ENCODE measurements at regions not wholly inside any gene's neighbourhood (a gene's known extent, or its start where the extent isn't known, plus 50 kb on each side); places are given as distances from the start of the nearest gene placed in this dataset.
"Not testable (repeated sequence)": the region's sequence is repeated elsewhere in the genome, so short reads cannot be mapped to it uniquely, and the experiment has no call there.

- no peak for DNase-seq
These were observed 465.8 kb downstream of the ZIC3 start for GRCh38 chrX:138031715-138032114.

DNA sequence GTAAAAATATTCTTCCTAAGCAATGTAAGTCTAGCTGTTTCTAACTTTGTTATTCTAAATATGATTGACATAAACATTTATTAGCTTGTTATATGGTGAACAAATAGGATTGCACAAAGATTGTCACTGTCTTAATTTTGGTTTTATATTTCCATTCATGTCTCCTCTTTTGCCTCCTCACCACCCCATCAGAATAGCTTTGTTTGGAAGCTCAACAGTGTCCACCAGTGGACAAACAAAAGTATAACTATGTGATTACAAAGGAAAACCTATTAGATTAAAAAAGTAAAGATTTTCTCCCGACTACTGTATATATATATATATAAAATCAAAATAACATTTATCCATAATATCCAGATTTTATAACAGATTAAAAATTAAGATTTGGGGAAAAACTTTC is 468.2 kb downstream of the ZIC3 start:
- peak; percentile 67 for DNase-seq

DNA sequence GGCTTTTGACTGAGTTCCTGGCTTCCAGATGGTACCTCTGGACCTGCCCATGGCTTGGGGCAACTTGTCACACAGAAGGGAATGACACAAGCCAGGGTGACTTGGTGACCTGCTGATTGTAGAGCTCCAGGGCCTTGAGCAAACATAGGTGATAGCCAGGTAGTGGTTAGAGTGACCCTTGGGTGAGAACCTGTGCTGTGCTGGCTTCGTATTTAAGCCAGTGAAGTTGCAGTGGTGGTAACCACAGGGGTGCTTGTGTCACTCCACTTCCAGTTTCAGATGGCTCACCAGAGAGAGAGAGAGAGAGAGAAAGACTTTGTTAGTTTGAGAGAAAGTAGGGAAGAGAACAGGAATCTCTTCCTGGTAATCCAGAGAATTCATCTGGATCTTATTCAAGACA is 471.6 kb downstream of the ZIC3 start:
- DNase-seq: no peak

GRCh38 chrX:138057883-138058282 is 492.0 kb downstream of the ZIC3 start:
- DNase-seq: no peak

DNA sequence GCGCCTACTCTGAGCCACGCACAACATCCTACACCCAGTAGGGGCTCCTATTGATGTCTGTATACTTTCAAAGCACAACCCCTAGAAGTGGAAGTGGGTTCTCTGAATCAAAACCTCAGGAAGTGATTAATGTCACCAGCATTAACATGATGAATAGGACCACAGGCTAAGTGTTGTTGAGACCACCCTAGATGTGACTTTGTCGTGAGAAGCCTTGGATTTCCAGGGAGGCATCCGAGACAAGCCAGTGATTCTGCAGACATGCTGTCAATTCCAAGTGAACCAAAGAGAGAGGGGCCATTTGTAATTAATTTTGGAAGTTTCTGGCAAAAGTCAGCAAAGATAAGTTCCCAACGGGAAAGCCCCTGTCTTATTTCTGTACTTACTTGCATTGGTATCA is 493.0 kb downstream of the ZIC3 start:
- no peak for DNase-seq

DNA sequence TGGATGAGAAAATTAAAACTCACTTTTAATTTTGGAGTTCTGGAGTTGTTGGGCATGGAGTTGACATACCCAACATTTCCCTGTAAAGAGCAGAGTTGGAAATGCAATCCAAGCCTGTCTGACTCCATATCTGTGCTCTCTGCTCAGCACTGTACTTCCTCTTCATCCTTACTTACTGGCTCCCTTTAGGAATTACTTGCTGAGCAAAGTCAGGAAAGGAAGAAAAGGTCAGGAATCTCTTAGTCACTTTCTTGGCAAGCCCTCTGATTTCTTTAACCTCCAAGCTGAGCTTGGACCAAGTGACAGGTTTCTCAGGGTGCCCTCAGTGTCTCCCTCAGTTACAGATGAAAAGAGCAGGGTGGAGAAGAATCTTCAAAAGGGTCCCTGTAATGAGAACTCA is 501.5 kb downstream of the ZIC3 start:
- DNase-seq: no peak

DNA sequence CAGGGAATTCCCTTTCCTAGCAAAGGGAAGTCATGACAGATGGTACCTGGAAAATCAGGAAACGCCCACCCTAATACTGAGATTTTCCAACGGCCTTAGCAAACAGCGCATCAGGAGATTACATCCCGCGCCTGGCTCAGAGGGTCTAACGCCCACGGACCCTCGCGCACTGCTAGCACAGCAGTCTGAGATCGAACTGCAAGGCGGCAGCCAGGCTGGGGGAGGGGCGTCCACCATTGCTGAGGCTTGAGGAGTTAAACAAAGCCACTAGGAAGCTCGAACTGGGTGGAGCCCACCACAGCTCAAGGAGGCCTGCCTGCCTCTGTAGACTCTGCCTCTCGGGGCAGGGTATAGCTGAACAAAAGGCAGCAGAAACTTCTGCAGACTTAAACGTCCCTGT is 507.7 kb downstream of the ZIC3 start:
- no peak for DNase-seq

- no peak for DNase-seq
These were observed 516.3 kb downstream of the ZIC3 start for GRCh38 chrX:138082251-138082650.

GRCh38 chrX:138082896-138083295 is 517.0 kb downstream of the ZIC3 start:
- peak; percentile 4 for DNase-seq

DNA sequence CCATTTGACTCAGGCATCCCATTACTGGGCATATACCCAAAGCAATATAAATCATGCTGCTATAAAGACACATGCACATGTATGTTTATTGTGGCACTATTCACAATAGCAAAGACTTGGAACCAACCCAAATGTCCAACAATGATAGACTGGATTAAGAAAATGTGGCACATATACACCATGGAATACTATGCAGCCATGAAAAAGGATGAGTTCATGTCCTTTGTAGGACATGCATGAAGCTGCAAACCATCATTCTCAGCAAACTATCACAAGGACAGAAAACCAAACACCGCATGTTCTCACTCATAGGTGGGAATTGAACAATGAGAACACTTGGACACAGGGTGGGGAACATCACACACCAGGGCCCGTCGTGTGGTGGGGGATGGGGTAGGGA is 545.0 kb downstream of the ZIC3 start:
- DNase-seq: not testable (repeated sequence)

DNA sequence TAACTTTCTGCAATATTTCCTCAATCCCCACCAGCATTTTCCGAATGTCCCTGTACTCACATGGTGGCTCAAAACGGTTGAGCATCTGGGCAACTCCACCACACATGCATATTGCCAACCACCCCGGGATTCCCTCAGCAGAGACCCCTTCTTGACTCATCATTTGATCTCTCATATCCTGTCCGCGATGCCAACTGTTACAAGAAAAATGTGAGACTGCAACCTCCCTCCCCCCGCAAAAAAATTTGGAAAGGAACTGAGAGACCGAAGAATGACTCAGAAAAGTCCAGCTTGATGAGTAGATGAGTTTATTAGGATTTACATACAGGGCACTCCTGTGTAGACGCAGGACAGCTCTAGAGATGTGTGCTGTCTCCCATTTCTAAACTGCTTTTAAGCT is 561.4 kb downstream of the ZIC3 start:
- no peak for DNase-seq

DNA sequence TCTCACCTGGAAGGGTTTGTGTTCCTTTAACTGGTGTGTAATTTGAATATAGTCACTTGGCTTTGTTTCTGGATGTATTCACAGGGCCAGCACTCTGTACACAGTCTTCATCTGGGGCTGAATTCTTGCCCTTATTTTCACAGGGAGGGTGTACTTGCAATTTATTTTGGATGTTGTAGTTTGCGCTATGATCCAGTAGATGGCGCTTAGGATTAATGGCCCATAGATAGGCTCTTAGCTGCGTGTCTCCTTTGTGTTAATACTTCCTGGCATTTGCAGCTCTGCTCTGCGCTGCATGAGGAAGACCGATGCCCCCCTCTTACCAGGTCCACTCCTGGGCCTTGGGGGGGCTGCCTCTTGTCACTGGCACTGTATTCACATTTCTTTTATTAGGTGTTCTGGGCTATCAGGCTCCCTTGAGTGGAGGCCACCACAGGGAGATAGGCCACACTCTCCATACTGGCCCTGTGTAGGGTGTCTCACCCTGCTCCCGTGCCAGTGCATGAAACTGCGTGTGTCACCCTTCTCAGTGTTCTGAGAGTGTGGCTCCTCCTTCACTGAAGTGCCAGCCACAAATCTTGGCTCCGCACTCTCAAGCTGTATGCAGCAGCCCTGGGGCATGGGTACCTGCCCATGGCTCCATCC is 562.2 kb downstream of the ZIC3 start:
- DNase-seq: peak; percentile 71

DNA sequence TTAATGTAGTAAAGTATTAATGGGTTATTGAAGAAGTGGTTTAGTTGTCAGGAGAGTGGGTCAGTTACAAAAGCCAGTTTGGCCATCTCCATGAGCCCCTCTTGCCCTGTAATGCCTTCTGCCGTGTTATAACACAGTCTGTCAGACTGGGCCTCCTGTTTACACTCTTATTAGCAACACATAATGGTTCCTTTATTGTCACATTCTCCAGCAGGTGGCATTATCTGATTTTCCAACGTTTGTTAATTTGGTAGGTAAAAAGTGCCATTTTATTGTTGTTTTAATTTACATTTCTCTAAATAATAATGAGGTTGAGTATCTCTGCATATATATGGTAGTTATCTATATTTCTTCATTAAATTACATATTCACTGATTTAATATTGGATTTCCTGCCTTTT is 560.8 kb downstream of the FGF13 start:
- peak; percentile 46 for DNase-seq

DNA sequence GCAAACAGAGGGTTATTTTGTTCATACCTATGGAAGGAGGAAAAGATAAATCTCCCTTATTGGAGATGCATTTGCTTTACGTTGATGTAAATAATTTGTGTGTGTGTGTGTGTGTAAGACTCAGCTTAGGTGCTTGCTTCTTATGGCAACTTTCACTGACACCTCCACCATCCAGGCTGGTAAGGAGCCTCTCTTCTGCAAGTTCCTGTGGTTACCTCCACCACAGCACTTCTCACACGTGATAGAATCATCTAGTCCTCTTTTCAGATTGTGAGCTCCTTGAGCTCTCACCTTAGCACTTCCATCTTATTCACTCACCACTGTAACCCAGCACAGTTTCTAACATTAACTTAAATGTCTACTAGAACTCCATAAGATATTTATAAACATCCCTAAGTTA is 553.7 kb downstream of the FGF13 start:
- no peak for DNase-seq

DNA sequence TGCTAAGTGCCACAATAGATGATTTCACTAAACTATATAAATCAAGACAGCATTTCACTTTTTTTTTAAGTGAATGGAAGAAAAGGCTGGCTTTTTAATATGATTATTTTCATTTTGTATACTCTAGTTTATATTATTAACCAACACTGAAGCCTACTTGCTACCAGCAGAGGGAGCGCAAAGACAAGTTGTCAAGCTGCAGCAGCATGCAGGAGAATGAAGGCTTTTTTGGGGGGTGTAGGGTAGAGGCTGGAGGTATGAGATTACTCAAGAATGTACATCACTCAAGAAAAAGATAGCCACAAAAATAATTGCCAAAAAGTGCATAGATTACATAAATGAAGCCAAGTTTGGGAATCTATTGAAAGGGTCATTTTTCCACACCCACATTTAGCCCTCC is 519.5 kb downstream of the FGF13 start:
- peak; percentile 74 for DNase-seq

GRCh38 chrX:138229718-138230117 is 481.8 kb downstream of the FGF13 start:
- DNase-seq: no peak

GRCh38 chrX:138240266-138240665 is 471.3 kb downstream of the FGF13 start:
- no peak for DNase-seq

DNA sequence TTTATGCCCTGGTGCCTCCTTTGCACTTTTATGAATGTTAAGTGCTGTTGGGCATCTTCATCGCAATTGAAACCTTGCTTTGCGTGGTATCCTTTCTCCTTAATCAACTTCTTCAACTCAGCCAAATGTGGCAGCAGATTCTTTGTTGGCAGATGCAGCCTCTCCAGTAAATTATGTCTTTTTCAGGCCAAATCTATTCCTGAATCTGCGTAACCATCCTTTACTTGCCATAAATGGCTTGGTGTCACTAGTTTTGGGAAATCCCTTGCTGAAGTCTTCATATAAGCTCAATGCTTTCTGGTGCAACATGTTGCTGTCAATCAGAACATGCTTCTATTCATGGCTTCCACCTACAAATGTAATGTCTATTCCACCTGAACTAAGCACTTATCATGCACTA is 457.5 kb downstream of the FGF13 start:
- DNase-seq: no peak

DNA sequence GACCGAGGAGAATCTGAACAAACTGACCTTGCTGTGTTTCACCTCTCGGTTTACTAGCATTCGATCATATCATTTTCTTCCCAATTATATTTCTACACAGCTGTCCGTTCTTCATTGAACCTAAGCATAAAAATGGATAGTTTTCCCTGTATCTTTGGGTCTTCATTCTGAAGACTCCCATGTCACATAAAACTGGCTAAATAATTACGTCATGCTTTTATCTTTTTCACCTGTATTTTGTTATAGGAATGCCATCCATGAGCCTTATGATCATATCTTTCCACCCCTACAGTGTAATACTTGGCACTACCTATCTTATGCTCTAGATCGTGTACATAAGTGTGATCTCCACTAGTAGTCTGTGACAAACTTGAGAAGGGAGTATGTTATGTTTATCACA is 456.1 kb downstream of the FGF13 start:
- no peak for DNase-seq

DNA sequence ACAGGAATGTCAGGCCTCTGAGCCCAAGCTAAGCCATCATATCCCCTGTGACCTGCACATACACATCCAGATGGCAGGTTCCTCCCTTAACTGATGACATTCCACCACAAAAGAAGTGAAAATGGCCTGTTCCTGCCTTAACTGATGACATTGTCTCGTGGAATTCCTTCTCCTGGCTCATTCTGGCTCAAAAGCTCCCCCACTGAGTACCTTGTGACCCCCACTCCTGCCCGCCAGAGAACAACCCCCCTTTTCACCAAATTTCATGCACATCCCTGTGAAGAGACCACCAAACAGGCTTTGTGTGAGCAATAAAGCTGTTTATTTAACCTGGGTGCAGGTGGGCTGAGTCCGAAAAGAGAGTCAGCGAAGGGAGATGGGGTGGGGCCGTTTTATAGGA is 447.4 kb downstream of the FGF13 start:
- DNase-seq: not testable (repeated sequence)

GRCh38 chrX:138270931-138271330 is 440.6 kb downstream of the FGF13 start:
- no peak for DNase-seq

DNA sequence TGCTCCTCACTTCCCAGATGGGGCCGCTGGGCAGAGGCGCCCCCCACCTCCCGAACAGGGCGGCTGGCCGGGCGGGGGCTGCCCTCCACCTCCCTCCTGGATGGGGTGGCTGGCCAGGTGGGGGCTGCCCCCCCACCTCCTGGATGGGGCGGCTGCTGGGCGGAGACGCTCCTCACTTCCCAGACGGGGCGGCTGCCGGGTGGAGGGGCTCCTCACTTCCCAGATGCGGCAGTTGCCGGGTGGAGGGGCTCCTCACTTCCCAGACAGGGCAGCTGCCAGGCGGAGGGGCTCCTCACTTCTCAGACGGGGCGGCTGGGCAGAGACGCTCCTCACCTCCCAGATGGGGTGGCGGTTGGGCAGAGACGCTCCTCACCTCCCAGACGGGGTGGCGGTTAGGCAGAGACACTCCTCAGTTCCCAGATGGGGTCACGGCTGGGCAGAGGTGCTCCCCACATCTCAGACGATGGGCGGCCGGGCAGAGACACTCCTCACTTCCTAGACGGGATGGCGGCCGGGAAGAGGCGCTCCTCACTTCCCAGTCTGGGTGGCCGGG is 428.8 kb downstream of the FGF13 start:
- not testable (repeated sequence) for DNase-seq

DNA sequence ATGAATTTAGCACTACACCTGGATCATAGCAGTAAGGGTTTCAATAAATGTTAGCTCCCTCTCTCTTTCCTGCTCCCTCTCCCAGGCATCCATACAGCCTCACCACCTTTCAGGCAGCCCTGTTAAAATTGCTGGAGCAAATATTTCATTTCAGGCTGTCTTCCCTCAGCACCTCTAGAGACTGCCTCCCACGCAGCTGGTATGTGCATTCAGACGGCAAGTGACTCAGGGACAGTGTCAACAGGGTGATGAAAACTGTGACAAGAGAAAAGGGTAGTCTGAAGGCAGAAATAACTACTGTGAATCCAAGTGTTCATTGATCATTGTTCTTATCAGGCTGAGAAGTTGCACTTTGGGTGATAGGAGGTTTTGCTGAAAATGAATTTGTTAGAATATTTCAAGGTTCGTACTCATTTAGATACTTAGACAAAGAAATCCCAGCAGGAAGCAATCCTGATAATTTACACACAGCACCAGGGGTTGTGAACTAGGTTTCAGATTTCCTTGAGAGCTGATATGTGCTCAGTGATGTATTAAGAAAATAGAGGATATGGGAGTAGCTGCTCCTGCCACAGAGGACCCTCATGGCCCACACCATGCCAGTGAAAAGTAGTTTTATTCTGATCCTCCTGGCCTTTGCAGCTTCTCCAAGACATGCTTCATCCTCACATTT is 424.2 kb downstream of the FGF13 start:
- peak; percentile 73 for DNase-seq

DNA sequence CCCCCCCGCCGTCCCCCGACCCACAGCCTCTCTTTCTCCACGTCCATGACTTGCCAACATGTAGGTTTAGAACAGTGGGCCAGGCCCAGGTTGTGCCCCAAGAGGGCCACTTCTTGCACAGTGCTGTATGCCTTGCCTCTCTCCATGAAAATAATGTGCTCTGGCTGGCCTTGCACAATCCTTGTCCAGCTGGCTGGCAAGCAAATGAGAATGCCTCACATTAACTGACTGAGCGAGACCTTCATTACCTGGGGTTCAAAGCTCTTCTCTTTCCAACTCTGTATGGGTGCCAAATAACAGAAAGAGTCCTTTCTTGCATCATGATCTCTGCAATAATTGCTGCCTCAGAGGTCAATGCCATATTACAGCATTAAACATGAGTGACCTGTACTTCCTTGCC is 416.6 kb downstream of the FGF13 start:
- no peak for DNase-seq

DNA sequence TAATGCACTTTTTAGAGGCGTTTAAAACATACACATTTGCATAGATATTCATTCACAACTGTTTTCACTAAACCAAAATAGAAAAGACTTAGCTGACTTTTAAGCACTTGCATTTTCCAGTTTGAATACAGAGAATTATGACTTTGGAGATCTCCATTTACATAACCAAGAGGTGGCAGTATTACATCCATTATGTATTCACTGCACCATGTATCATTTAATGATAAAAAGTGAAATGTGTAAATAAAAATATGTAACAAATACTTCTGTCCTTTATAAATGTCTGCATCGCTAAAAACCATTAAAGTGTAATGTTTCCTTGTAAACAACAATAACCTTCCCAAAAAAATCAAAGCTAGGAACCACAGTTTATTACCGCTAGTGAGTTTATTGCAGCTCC is 413.2 kb downstream of the FGF13 start:
- DNase-seq: peak; percentile 33
